Gastrocnemius medialis (tissue), 4 donors: ENCODE measurements at regions not wholly inside any gene's neighbourhood (a gene's known extent, or its start where the extent isn't known, plus 50 kb on each side); places are given as distances from the start of the nearest gene placed in this dataset.

Experiments used
- ATAC-seq, 2 donors: fragments of 150-250 bp; one replicate each; pipeline ENCODE4 v1.9.1; 2016
- DNase-seq, 2 donors: peaks; one replicate each; pipeline ENCODE4 v3.0.0-alpha.2; 2019
- H3K27ac ChIP-seq, 4 donors: fragments of 200-600 bp; sonication (generic); 1 replicate in 1 of 4; 2 replicates in 3 of 4; pipeline ENCODE4 v1.5.1; 2016 to 2018; ENCODE audit warnings: mild to moderate bottlenecking in 2 of 4, moderate library complexity in 1 of 4
- H3K27me3 ChIP-seq, 3 donors: fragments of 200-600 bp; sonication (generic) in 2 of 3; 1 replicate in 1 of 3; 2 replicates in 2 of 3; pipeline versions ENCODE4 v1.5.1 to v1.6.0; 2016 to 2019; ENCODE audit warnings: mild to moderate bottlenecking in 1 of 3, moderate library complexity in 1 of 3
- H3K36me3 ChIP-seq, 2 donors: fragments of 200-600 bp; sonication (generic) in 1 of 2; one replicate each; pipeline ENCODE4 v1.5.1; 2017 to 2018
- H3K4me1 ChIP-seq, 2 donors: fragments of 200-600 bp; sonication (generic) in 1 of 2; one replicate each; pipeline ENCODE4 v1.5.1; 2016 to 2017; ENCODE audit warnings: mild to moderate bottlenecking in 2 of 2
- H3K4me3 ChIP-seq, 4 donors: fragments of 200-600 bp; sonication (generic) in 3 of 4; 1 replicate in 1 of 4; 2 replicates in 3 of 4; pipeline ENCODE4 v1.5.1; 2016 to 2019; ENCODE audit warnings: mild to moderate bottlenecking in 2 of 4
- H3K9me3 ChIP-seq, 3 donors: fragments of 200-600 bp; sonication (generic) in 2 of 3; 1 replicate in 1 of 3; 2 replicates in 2 of 3; pipeline ENCODE4 v1.5.1; 2016 to 2019
- POLR2A ChIP-seq, 2 donors: fragments of 450-650 bp; IDR thresholded peaks; one replicate each; pipeline ENCODE4 v1.6.1; 2017; ENCODE audit warnings: antibody characterized with exemption in 2 of 2, mild to moderate bottlenecking in 2 of 2, moderate library complexity in 2 of 2
- in situ Hi-C, 4 donors: fragments of 200-750 bp; cut with MboI; loops; one replicate each; pipeline versions ENCODE4 v1.15.0 to v1.8.0; 2017; ENCODE audit warnings: low sequenced_read_pairs in 4 of 4
- intact Hi-C: fragments of 100-400 bp; cut with DNase I; formaldehyde crosslinking; loops from one replicate; pipeline ENCODE4 v1.15.1; 2023; ENCODE audit warnings: low total_unique reads
- TF ChIP-seq, protein P1 (sequence below), 5 experiments: fragments of 450-650 bp in 3 of 5; fragments of 200-600 bp in 2 of 5; sonication (generic) in 2 of 5; IDR thresholded peaks in 4 of 5; conservative IDR thresholded peaks in 1 of 5; 1 replicate in 4 of 5; 2 replicates in 1 of 5; pipeline ENCODE4 v1.5.1; 2016 to 2019; ENCODE audit warnings: antibody characterized with exemption in 5 of 5, mild to moderate bottlenecking in 3 of 5, moderate library complexity in 3 of 5

DNA sequence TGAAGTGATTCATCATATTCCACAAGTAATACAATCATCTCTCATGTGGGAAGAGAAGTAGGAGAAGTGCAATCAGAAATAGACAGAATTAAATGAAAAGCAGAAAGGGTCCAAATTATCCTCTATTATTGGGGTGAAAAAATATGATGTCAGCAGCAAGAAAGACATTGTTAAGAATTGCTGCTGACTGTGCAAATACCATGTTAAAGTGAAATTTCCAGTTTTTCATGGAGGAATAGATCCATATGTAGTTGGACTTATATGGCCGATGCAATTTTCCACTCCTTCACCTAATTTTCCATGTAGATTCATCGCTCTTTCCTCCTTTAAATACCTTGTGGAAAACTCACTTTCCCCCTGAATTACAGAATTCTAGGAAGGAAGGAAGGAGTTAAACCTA lies 819.8 kb downstream of the GATA3 start:
- Histone ChIP-seq H3K4me3 (no peak overlapping the region), H3K36me3 (no peaks in the 10 kb centered on the region), H3K9me3 (no peaks in the 10 kb centered on the region), H3K27ac (no peak overlapping the region), H3K4me1 (no peaks in the 10 kb centered on the region), H3K27me3 (no peaks in the 10 kb centered on the region)
- DNase-seq (no peak), ATAC-seq (no peak)
- TF ChIP-seq, protein P1, sequence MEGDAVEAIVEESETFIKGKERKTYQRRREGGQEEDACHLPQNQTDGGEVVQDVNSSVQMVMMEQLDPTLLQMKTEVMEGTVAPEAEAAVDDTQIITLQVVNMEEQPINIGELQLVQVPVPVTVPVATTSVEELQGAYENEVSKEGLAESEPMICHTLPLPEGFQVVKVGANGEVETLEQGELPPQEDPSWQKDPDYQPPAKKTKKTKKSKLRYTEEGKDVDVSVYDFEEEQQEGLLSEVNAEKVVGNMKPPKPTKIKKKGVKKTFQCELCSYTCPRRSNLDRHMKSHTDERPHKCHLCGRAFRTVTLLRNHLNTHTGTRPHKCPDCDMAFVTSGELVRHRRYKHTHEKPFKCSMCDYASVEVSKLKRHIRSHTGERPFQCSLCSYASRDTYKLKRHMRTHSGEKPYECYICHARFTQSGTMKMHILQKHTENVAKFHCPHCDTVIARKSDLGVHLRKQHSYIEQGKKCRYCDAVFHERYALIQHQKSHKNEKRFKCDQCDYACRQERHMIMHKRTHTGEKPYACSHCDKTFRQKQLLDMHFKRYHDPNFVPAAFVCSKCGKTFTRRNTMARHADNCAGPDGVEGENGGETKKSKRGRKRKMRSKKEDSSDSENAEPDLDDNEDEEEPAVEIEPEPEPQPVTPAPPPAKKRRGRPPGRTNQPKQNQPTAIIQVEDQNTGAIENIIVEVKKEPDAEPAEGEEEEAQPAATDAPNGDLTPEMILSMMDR (IDR thresholded peaks at IDR 0.05 in 4 of 5, conservative IDR thresholded peaks at IDR 0.05 in 1 of 5), result no peak
- TF ChIP-seq POLR2A (IDR thresholded peaks at IDR 0.05), result no peak
- intact Hi-C loops (no loop called here), in situ Hi-C loops (no loop called here)

DNA sequence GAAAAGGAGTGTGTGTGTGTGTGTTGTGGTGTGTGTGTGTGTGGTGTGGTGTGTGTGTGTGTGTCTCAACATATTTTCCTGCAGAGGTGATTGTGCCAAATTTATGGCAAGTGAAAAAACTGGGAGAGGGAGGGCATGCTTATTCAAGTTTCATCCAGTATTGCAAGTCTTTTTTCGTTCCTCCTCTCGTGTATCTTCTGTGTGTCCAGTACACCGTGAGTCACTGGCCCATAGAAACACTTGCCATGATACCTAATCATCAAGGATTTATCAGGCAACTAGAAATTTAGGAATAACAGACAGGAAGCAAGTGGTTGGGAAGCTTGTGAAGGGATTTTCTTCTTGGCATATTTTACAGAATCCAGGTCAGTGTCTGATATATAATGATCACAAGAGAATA lies 820.5 kb downstream of the GATA3 start:
- Histone ChIP-seq H3K4me3 (no peak overlapping the region), H3K4me1 (no peaks in the 10 kb centered on the region), H3K27me3 (no peaks in the 10 kb centered on the region), H3K27ac (no peak overlapping the region), H3K9me3 (no peaks in the 10 kb centered on the region), H3K36me3 (no peaks in the 10 kb centered on the region)
- intact Hi-C loops, result no loop called here
- in situ Hi-C loops, result no loop called here
- TF ChIP-seq, protein P1 (IDR thresholded peaks at IDR 0.05 in 4 of 5, conservative IDR thresholded peaks at IDR 0.05 in 1 of 5), result no peak
- TF ChIP-seq POLR2A (IDR thresholded peaks at IDR 0.05), result no peak
- DNase-seq (no peak), ATAC-seq (no peak)

DNA sequence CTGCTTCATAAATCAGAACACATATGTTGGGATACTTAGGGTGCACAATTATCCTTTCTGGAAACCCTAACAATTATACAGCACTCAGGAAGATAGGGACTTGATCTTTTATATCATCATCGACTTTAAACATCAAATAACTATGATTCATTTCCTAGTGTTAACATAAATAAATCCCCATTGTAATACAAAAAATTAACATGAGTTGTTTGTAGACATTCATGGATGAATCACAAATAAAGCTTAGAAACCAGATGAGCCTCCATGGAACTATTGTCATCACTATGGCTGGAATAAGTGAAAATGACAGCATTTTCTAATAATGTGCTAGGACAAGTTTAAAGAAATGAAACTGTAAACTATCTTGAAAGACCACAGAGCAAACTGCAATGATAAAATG lies 821.7 kb downstream of the GATA3 start:
- H3K4me1 ChIP-seq, result no peaks in the 10 kb centered on the region
- H3K27me3 ChIP-seq, result no peaks in the 10 kb centered on the region
- no peak overlapping the region for H3K4me3 ChIP-seq
- no peak for ATAC-seq
- H3K9me3 ChIP-seq, result no peaks in the 10 kb centered on the region
- TF ChIP-seq, protein P1 (IDR thresholded peaks at IDR 0.05 in 4 of 5, conservative IDR thresholded peaks at IDR 0.05 in 1 of 5), result no peak
- no peak for TF ChIP-seq POLR2A (IDR thresholded peaks at IDR 0.05)
- no peak for DNase-seq
- no peaks in the 10 kb centered on the region for H3K36me3 ChIP-seq
- no peak overlapping the region for H3K27ac ChIP-seq
- in situ Hi-C loops, result no loop called here
- intact Hi-C loops, result no loop called here

DNA sequence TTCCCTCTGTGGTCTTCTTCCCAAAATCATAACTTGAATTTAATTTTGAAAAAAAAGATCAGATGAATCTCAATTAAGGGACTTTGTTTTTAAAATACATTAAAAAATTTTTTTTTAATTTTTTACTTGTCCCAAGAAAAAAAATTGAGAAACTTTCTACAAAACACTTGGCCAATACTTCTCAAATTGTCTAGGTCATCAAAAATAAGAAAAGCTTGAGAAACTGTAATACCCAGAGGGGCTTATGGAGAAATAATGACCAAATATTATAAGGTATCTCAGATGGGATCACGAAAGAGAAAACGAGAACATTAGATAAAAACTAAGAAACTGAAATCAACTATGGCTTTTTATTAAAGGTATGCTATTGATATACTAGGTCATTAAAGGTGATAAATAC lies 835.0 kb downstream of the GATA3 start:
- TF ChIP-seq, protein P1 (IDR thresholded peaks at IDR 0.05 in 4 of 5, conservative IDR thresholded peaks at IDR 0.05 in 1 of 5), result no peak
- no peak for TF ChIP-seq POLR2A (IDR thresholded peaks at IDR 0.05)
- intact Hi-C loops, result no loop called here
- in situ Hi-C loops, result no loop called here
- Histone ChIP-seq H3K4me1 (no peaks in the 10 kb centered on the region), H3K4me3 (no peak overlapping the region), H3K9me3 (no peaks in the 10 kb centered on the region), H3K36me3 (no peaks in the 10 kb centered on the region), H3K27me3 (no peaks in the 10 kb centered on the region), H3K27ac (no peak overlapping the region)
- DNase-seq, result no peak
- no peak for ATAC-seq

DNA sequence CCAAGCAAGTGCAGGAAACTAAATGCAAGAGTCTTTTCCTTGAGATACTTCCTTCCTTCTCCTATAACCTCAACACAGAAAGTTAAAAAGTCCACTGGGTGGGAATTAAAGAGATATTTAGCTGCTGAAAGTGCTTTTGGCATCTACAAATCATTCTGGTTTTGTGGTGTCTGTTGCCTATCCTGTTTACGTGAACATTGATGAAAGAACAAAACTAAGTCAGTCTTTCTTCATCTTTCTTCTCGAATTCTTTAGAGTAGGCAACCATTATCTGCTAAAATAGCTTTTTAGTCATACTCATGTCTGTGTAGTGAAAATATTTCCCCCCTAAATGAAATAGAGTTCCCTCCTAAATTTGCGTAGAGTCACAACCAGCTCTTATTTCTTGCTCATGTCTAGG lies 838.6 kb downstream of the GATA3 start:
- Histone ChIP-seq H3K36me3 (no peaks in the 10 kb centered on the region), H3K27ac (no peak overlapping the region), H3K9me3 (no peaks in the 10 kb centered on the region), H3K27me3 (no peaks in the 10 kb centered on the region), H3K4me1 (no peaks in the 10 kb centered on the region), H3K4me3 (no peak overlapping the region)
- in situ Hi-C loops, result no loop called here
- TF ChIP-seq, protein P1 (IDR thresholded peaks at IDR 0.05 in 4 of 5, conservative IDR thresholded peaks at IDR 0.05 in 1 of 5), result no peak
- TF ChIP-seq POLR2A (IDR thresholded peaks at IDR 0.05), result no peak
- no peak for ATAC-seq
- intact Hi-C loops, result no loop called here
- DNase-seq, result no peak
